Activated B cell treated with CpG ODN at 0.5 μM for 24 hours (primary cell): ENCODE measurements at regions not wholly inside any gene's neighbourhood (a gene's known extent, or its start where the extent isn't known, plus 50 kb on each side); places are given as distances from the start of the nearest gene placed in this dataset.

Experiments used
- ATAC-seq: fragments of 200-7000 bp; cut with Tn5 transposase; one replicate; pipeline ENCODE4 v1.10.0; 2021; ENCODE audit warnings: low read depth, mild to moderate bottlenecking, moderate library complexity
- CTCF ChIA-PET: fragments of 350-600 bp; sonication (Branson Sonifier 250); formaldehyde crosslinking; loops from one replicate; lab custom pipeline; 2021; ENCODE audit warnings: antibody characterized with exemption; lab: Charles Lee
- POLR2A ChIA-PET: fragments of 350-600 bp; sonication (Branson Sonifier 250); formaldehyde crosslinking; loops from one replicate; lab custom pipeline; 2021; ENCODE audit warnings: antibody characterized with exemption; lab: Charles Lee
- DNase-seq: peaks from one replicate; pipeline ENCODE4 v3.0.0; 2022
- H3K27ac Mint-ChIP-seq: one replicate; pipeline ENCODE4 v1.8.0; 2020; ENCODE audit warnings: mixed read lengths
- H3K27me3 Mint-ChIP-seq: one replicate; pipeline ENCODE4 v1.8.0; 2021; ENCODE audit warnings: mixed read lengths
- H3K36me3 Mint-ChIP-seq: one replicate; pipeline ENCODE4 v1.8.0; 2021; ENCODE audit warnings: low read depth, mixed read lengths
- H3K4me1 Mint-ChIP-seq: one replicate; pipeline ENCODE4 v1.8.0; 2021; ENCODE audit warnings: mixed read lengths
- H3K4me3 Mint-ChIP-seq: one replicate; pipeline ENCODE4 v1.8.0; 2020; ENCODE audit warnings: mild to moderate bottlenecking, mixed read lengths
- H3K9me3 Mint-ChIP-seq: one replicate; pipeline ENCODE4 v1.8.0; 2020; ENCODE audit warnings: mixed read lengths
- CTCF ChIP-seq: fragments of 200-600 bp; IDR thresholded peaks from one replicate; pipeline ENCODE4 v1.8.0; 2022; ENCODE audit warnings: antibody characterized with exemption, mild to moderate bottlenecking
- intact Hi-C: fragments of 100-400 bp; cut with micrococcal nuclease; formaldehyde crosslinking; loops from one replicate; pipeline ENCODE4 v1.15.1; 2024

- ChIA-PET CTCF (no interaction called here), POLR2A (no interaction called here)
- H3K9me3 Mint-ChIP-seq: no peaks in the 10 kb centered on the region
- no peak for TF ChIP-seq CTCF
- DNase-seq (no peak), ATAC-seq (no peak)
- H3K36me3 Mint-ChIP-seq: no peaks in the 10 kb centered on the region
- H3K4me3 Mint-ChIP-seq: no peak overlapping the region
- H3K27me3 Mint-ChIP-seq: no peaks in the 10 kb centered on the region
- no peak overlapping the region for H3K27ac Mint-ChIP-seq
- intact Hi-C loops: no loop called here
- no peaks in the 10 kb centered on the region for H3K4me1 Mint-ChIP-seq
These were observed 66.0 kb upstream of the ITGA6 start for GRCh38 chr2:172361360-172361759.

GRCh38 chr2:172361840-172362239 lies 65.5 kb upstream of the ITGA6 start:
- Mint-ChIP-seq H3K27ac (no peak overlapping the region), H3K4me1 (no peaks in the 10 kb centered on the region), H3K9me3 (no peaks in the 10 kb centered on the region), H3K27me3 (no peaks in the 10 kb centered on the region), H3K4me3 (no peak overlapping the region), H3K36me3 (no peaks in the 10 kb centered on the region)
- POLR2A ChIA-PET: no interaction called here
- DNase-seq: no peak
- no peak for TF ChIP-seq CTCF
- intact Hi-C loops: no loop called here
- CTCF ChIA-PET: no interaction called here
- no peak for ATAC-seq

GRCh38 chr2:172364261-172364660 lies 63.1 kb upstream of the ITGA6 start:
- no peak for TF ChIP-seq CTCF
- Mint-ChIP-seq H3K27me3 (peaks cover 1% of the 10 kb centered on the region), H3K9me3 (peaks cover 9% of the 10 kb centered on the region), H3K27ac (no peak overlapping the region), H3K4me1 (no peaks in the 10 kb centered on the region), H3K36me3 (no peaks in the 10 kb centered on the region), H3K4me3 (no peak overlapping the region)
- CTCF ChIA-PET: no interaction called here
- intact Hi-C loops: no loop called here
- ATAC-seq: no peak
- no peak for DNase-seq
- POLR2A ChIA-PET: no interaction called here

GRCh38 chr2:172366596-172367150 lies 60.7 kb upstream of the ITGA6 start:
- H3K4me3 Mint-ChIP-seq: no peak overlapping the region
- no peak for TF ChIP-seq CTCF
- ATAC-seq (no peak), DNase-seq (no peak)
- H3K36me3 Mint-ChIP-seq: no peaks in the 10 kb centered on the region
- POLR2A ChIA-PET: no interaction called here
- H3K27ac Mint-ChIP-seq: no peak overlapping the region
- peaks cover 6% of the 10 kb centered on the region for H3K27me3 Mint-ChIP-seq
- CTCF ChIA-PET: no interaction called here
- intact Hi-C loops: no loop called here
- H3K4me1 Mint-ChIP-seq: no peaks in the 10 kb centered on the region
- H3K9me3 Mint-ChIP-seq: peaks cover 11% of the 10 kb centered on the region

GRCh38 chr2:172370821-172371455 lies 56.4 kb upstream of the ITGA6 start:
- ATAC-seq (no peak), DNase-seq (no peak)
- no peak overlapping the region for H3K27ac Mint-ChIP-seq
- no peaks in the 10 kb centered on the region for H3K4me1 Mint-ChIP-seq
- peaks cover 11% of the 10 kb centered on the region for H3K27me3 Mint-ChIP-seq
- ChIA-PET CTCF (no interaction called here), POLR2A (no interaction called here)
- TF ChIP-seq CTCF: no peak
- no peaks in the 10 kb centered on the region for H3K36me3 Mint-ChIP-seq
- no peak overlapping the region for H3K4me3 Mint-ChIP-seq
- H3K9me3 Mint-ChIP-seq: peaks cover 11% of the 10 kb centered on the region
- intact Hi-C loops: no loop called here
